Posterior vena cava (tissue), 2 donors: ENCODE measurements at regions not wholly inside any gene's neighbourhood (a gene's known extent, or its start where the extent isn't known, plus 50 kb on each side); places are given as distances from the start of the nearest gene placed in this dataset.

ENCODE experiments used
- DNase-seq: peaks from one replicate; pipeline ENCODE4 v3.0.0-alpha.2; 2020; ENCODE audit warnings: low spot score
- intact Hi-C, 2 donors: fragments of 100-400 bp; cut with DNase I; formaldehyde crosslinking; loops; one replicate each; pipeline versions ENCODE4 v1.14.1 to v1.14.2; 2022 to 2023
- donor health status: DM: yes; HTN: yes; CAD: no.
- donor health status: DM: yes; HTN: yes; CAD: no.

DNA sequence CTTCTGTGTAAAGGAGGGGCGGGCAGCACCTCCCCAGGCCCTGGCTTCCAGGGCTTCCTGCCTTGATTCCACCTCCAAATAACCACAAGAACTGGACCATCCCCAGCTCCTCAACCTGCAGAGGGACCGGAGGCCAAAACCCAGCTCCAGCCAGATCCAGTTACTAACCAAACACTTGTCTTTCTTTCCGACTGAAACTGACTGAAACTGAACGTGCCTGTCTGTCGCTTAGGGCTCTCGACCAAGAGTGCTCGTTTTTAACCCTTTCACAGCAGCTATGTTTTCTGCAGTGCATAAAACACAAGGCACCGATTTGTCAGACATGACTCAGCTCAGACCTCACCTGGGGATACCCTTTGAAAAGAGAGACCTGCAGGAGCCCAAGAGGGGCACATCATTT lies 249.9 kb upstream of the SIX2 start:
- DNase-seq, result no peak
- intact Hi-C loops, result no loop called here

DNA sequence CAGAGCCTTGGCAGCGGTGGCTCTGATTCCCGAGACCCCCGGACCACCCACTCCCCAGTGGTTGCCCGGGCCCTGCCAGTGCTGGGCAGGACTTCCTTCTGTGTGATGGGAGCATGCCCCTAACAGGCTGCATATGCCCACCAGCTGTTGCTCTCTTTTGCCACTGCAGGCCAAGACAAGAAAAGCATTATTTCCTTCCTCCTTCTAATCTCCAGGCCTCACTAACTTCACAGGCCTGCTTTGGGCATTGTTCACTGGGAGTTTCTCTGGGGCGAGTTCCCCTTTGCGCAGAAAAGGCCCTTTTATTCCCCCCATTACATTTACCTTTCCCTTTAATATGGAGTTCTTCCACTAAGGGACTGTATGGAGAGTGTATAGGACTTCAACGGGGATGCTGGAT lies 249.1 kb upstream of the SIX2 start:
- intact Hi-C loops, result no loop called here
- no peak for DNase-seq

DNA sequence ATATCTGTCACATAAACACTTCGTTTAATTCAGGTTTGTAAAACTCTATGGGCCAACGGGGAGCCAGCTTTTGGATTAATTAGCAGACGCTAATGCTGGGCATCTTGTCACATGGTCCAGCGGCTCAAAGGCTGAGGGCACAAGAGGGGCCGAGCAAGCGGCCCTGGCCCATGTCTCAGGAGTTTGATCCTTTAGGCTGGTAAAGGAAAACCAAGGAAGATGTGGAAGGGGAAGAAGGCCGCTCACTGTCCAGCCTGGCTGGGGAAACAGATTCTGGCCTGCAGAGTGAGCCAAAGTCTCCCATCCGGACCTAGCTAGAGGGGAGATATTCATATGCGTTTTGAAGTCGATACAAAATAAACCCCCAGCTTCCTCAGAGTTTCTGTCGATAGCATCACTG lies 248.6 kb upstream of the SIX2 start:
- intact Hi-C loops, result no loop called here

DNA sequence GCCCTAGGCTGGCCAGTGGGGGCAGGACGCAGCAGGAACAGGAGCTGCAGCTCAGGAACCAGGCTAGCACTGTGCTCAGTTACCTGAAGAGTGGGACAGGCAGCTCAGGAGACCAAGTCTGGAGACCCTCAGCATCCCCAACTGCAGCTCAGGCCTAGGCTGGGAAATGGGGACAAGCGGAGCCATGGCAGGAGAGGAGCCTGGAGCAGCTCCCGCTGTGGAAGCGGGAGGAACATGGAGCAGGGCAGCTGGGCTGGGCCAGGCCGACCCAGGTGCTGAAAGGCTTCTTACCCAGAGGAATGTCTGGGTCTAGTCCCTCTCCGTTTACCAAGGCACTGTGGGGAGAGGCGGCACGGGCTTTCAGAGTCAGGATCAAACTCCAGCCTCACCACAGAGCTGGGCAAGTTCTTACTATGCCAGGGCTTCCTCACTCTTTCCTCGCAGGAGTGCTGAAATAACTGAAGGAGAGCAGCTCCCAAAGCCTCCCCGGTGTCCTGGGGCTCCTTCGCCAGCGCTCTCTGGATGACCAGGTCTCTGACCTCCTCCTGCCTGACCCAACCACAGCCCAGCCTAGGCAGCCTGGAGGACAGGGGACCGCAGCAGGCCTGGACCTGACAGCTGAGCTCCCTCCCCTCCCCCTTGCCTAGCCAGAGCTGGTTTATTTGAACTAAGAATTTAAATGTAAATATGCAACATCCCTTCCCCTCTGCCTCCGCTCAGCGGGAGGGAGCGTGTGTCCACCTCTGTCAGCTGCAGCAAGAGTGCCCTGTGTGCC lies 247.8 kb upstream of the SIX2 start:
- DNase-seq, result no peak
- intact Hi-C loops, result no loop called here

More for the DNA sequence above, 248.6 kb upstream of the SIX2 start:
- DNase-seq, result no peak

DNA sequence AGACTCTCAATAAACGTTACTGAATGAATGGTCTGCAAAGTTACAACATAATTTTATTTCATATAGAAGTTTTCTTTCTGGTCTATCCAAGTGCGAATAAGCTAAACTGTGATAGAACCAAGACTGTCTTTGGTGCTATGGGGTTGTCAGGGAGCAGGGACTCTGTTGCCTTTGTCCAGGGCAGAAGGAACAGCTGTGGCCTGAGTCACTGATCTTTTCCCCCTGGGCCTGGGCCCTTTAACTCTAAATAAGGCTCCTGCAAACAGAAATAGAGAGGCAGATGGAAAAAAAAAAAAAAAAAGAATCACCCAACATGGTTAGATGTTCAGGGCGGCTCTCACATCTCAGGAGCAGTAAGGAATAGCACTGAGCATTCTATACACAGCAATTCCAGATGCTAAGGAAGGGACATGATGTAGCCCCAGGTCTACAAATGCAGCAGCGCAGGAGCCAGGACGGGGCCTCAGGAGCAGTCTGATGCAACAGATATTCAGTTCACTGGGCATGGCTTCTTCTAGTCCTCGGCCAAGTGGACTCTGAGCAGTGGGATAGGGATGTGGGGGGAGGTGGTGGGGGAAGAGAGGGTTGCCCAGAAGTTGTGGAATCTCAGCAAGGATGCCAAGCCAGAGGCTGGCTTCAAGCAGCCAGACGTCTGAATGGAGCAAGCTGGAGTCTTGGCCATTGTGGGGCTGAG lies 247.1 kb upstream of the SIX2 start:
- no peak for DNase-seq
- intact Hi-C loops, result no loop called here

DNA sequence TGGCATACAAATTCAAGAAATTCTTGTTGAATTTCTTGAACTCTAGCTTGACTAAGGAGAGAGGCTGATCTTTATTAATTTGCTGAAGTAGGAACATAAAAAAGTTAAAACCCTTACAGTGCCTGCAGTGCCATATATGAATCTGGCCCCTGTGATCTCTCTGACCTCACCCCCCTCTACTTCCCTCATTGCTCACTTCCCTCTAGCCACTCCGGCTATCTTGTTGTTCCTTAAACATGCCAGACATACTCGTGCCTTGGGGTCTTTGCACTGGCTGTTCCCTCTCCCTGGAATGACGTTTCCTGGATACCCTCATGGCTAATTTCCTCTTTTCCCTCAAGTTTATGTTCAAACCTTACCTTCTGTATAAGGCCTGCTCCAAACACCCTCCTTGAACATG lies 246.3 kb upstream of the SIX2 start:
- intact Hi-C loops, result no loop called here
- no peak for DNase-seq

DNA sequence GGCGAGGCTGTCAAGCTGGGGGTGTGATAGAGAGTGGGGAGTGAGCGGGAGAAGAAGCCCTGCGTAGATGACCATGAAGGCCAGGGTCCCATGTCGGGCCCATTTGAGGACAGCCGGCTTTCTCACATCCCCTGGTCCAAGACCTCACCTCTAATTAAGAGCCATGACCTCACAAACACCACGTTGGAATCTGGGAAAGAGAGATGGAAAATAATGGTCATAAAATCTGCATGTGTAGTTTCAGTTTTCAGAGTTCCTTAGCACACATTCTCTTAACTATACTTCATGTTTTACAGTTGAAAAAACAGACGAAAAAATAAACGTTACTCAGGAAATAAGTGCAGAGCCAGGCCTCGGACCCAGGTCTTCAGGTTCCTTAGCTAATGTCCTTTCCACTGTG lies 244.8 kb upstream of the SIX2 start:
- intact Hi-C loops, result no loop called here
- DNase-seq, result no peak

DNA sequence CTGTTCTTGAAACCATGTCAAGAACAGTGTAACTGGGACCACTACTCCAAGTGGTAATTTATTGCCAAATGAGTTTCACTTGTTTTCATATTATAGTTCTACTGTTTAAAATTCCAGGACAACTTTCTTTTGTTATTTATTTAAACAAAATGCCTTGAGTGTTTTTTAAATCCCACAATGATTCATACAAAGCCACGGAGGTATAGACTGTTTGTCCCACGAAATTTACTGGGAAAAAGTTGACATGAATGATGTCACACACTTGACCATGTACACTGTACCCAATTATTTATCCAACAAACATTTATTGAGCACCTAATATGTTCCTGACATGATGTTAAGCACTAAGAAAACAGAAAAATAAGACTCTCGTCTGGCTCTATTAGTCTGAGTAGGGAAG lies 243.9 kb upstream of the SIX2 start:
- DNase-seq, result no peak
- intact Hi-C loops, result no loop called here

DNA sequence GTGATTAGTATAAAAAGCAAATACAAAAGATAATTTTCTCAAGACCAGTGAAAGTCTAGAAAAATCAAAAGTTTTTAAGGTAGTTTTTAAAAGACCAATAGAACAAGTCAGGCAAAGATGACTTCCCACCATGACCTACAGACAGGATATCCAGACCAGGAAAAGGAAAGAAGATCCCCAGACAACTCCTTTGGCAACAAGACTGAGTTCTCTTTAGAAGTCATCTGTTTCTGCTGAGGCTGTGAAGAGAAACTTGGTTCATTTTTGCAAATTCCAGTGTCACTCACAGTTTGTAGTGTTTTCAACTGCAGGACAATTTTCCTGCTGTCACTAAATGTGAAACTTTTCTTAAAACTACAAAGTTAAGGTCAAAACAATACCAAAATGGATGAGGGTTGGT lies 240.9 kb upstream of the SIX2 start:
- DNase-seq, result no peak
- intact Hi-C loops, result no loop called here

DNA sequence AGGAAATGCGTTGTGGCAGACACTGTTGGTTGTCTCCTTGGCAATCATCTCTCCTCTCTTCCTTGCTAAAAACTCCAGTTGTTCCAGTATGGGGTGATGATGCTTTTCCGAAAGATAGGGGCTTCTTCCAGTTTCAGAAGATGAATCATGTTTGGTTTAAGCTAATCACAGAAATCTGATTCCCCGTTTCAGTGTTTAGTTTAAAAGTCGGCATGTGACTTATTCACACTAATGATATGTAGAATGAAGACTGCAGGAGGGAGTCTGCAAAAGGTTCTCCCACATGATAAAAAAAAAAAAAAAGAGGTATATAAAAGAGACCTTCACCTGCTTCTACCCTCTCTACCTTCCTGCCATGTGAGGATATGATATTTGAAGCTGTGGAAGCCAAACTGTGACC lies 239.0 kb upstream of the SIX2 start:
- no peak for DNase-seq
- intact Hi-C loops, result no loop called here

DNA sequence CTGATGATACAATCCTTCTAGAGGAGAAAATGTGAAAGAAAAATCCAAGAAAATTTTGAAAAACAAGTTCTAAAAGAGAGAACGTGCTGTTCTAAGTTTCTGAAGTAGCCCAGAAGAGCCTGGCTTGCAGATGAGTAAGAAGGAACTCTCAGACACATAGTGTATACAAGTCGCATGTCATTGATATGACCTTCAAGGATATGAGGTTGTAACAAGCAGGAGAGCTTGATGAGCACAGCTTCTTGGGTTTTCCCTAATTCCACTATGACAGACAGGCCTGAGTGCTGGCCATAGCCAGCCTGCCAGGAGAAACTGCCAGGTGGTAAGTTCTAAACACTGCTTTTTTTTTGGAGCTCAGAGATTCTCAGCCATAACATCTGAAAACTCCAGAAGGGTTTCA lies 235.7 kb upstream of the SIX2 start:
- DNase-seq, result no peak
- intact Hi-C loops, result no loop called here

DNA sequence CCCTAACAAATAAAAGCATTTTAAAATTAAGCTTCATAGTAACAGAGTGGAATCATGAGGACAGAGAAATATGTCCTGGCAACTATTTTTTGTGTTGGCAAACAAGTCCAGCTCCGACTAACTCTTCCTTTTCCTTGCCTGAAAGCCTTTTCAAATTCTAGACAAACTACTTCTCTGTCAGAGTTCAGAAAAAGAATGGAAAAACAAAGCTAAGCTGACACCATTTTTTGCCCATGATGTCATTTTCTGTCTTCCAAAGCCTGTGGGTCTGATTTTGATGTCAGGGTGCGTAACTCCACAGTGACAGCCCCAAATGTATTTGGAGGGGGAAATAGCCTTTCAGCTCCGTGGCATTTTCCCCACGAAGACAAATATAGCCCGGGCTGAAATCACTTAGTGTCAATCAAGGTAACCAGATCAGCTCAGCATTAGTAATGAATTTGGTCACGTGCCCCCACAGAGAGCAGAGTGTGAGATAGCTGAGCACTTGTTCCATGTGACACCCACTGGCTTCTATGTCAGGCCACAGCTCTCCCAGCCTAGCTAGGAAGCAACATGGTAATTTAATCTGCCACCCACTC lies 233.0 kb upstream of the SIX2 start:
- no peak for DNase-seq
- intact Hi-C loops, result no loop called here

DNA sequence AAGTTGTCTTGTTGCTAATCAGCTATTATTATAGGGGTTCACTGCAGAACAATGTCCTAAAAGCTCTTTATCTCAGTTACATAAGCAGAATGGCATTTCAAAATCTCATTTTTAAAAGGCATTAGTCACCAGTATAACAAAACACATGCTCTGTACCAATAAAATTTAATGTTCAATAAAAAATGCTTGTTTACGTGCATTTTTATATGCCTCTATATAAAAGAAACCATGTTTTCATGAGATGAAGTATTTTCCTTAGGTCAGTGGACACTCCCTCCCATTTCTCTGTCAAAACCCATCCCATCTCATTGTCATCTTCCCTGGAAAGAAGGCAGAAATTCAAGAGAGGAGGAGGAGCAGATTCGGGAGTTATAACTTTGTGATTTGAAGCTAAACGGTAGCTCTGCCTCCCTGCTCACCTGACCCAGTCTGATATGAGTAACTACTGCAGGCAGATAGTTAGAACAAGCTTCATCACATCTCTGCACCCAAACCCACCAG lies 231.9 kb upstream of the SIX2 start:
- no peak for DNase-seq
- intact Hi-C loops, result no loop called here

DNA sequence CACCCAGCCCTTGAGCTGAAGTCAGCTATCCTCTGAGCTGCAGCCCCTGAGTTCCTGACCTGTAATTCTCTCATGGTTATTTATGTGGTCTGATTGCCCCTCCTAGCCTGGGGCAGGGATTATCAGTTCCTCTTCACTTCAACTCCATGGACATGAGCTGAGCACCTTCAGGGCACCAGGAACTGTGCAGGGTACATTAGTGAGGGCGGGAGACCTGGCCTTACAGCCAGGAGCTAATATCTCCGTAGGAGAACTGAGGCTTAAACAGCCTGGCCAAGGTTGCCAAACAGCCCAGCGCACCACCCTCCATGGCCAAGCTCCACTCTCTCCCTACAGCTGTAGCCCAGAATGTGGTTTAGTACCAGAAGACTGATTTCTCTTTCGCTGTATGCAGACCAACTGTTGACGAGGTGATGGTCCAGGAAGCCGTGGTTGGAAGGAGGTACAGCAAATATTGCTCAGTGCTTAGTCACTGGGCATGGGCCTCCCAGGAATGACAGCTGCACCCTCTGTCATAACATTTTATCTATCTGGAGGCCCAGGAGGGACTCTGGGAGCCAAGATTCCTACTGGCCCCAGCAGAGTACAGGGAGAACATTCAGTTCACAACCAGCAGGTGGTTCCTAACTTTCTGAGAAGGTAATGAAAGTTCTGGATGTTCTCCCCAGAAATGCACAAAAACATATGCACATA lies 228.7 kb upstream of the SIX2 start:
- DNase-seq, result peak; percentile 82
- intact Hi-C loops, result no loop called here

DNA sequence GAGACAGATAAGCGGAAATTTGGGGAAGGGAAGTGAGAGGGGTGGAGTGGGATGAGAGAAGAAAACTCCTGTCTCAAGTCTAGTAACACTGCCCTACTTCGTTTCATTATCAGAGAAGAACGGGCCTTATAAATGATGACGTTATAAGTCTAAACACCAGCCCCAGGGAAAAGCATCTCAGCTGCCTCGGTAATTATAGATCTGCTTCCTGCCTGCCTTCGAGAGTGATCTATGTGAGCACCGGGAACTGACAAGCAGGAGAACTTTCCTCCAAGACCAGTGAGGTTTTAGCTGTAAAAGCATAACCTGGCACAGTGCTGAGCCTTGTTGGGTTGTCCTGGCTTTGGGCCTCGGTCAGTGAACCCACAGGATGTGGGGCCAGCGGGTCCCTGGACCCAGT lies 227.9 kb upstream of the SIX2 start:
- intact Hi-C loops, result no loop called here
- DNase-seq, result no peak

DNA sequence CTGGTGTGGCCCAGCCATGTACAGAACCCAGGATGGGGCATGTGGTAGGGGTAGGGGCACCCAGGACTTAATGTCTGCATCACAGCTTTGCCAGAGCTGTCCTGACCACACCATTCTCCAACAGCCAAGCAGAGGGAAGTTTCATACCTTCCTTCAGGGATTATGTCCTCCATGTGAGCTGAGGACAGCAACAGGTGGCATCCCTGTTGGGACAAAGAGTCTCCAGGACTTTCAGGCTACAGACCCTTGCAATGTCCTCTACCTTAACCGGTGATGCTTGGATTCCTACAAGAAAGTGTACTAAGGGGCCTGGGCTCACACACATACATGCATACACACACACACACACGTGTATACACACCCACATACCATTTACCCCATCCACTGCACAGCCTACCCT lies 227.0 kb upstream of the SIX2 start:
- intact Hi-C loops, result no loop called here
- DNase-seq, result no peak

DNA sequence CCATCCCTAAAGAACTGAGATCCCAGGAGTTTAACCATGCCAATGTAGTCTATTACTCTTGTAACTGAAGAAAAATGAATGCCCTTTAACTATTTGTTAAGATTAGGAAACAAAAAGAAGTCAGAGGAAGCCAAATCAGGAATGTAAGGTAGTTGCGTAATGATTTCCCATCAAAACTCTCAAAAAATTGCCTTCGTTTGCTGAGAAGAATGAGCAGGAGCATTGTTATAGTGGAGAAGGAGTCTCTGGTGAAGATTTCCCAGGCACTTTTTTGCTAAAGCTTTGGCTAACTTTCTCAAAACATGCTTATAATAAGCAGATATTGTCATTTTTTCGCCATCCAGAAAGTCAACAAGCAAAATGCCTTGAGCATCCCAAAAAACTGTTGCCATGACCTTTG lies 224.0 kb upstream of the SIX2 start:
- intact Hi-C loops, result no loop called here
- no peak for DNase-seq

DNA sequence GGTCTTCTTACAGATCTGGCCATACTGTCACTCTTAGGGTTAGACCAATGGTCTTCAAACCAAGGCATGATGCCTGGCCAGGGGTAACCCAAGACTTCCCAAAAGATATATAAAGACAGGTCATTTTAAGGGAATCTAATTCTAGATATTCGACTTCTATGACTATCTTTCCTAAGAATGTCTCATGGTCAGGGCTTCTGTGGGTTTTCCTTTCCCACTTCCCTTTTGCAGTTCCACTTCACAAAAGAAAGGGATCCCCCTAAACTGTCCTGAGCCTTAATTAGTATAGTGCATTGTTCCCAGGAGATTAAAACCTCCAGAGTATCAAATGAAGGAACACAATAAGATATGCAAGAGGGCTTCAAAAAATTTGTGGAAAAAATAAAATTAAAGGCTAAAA lies 223.6 kb upstream of the SIX2 start:
- intact Hi-C loops, result no loop called here
- no peak for DNase-seq

DNA sequence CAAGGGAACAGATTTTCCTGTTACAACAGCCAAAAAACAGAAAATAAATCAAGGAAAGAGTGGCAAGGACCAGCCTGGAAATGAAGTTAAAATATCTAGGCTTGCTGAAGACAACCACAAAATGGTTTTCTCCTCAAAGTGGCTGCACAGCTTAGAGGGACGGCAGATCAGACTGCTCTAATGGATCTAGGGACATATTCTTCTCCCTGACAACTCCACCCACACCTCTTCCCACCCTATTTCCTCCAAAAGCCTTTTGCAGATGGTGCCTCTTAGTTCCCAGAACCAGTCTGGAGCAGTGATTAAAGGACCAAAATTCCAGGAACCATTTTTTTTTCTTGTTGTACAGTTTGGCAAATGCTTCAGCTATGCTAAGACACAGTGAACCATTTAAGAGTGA lies 220.2 kb upstream of the SIX2 start:
- DNase-seq, result no peak
- intact Hi-C loops, result no loop called here

DNA sequence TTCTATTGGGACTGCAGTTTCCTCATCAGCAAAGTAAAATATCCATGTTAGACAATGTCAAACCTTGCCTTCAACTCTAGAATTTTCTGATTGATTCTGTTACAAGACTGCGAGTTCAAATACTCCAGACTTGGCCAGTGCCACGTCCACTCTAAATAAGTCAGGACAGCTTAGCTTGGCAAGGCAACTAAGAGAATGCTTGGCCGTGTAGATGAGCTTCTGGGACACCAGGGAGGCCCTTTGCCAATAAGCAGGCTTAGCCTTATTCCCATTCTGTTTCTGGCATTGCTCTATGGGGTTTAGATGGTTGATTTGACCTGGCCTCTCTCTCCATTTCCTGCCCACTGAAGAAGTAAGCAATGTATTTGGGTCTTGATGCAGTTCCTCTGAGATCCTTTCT lies 218.1 kb upstream of the SIX2 start:
- intact Hi-C loops, result no loop called here
- no peak for DNase-seq
